OCI-LY1 (cell line): ENCODE measurements at regions not wholly inside any gene's neighbourhood (a gene's known extent, or its start where the extent isn't known, plus 50 kb on each side); places are given as distances from the start of the nearest gene placed in this dataset.

Experiments used
- H2AFZ ChIP-seq: fragments of 200-600 bp; sonication (generic), shearing (Covaris generic); 2 replicates; pipeline ENCODE4 v1.6.0; 2014; ENCODE audit warnings: antibody characterized with exemption, mild to moderate bottlenecking, low read length
- H3F3A ChIP-seq: fragments of 200-600 bp; sonication (generic), shearing (Covaris generic); 2 replicates; pipeline ENCODE4 v1.6.0; 2014; ENCODE audit warnings: mild to moderate bottlenecking, antibody characterized with exemption, low read length, moderate library complexity; ENCODE audit not compliant: insufficient read depth
- H3K27ac ChIP-seq: fragments of 200-600 bp; sonication (generic); 2 replicates; pipeline ENCODE4 v1.5.1; 2014; ENCODE audit warnings: low read length, mixed run types, mild to moderate bottlenecking, low read depth; ENCODE audit not compliant: poor library complexity, severe bottlenecking
- H3K27me3 ChIP-seq: fragments of 200-600 bp; sonication (generic); 2 replicates; pipeline ENCODE4 v1.6.0; 2014; ENCODE audit warnings: antibody characterized with exemption, mild to moderate bottlenecking, low read length, moderate library complexity; ENCODE audit not compliant: insufficient read depth
- H3K36me3 ChIP-seq: fragments of 200-600 bp; sonication (generic); 2 replicates; pipeline ENCODE4 v1.6.1; 2014; ENCODE audit warnings: mild to moderate bottlenecking, antibody characterized with exemption, low read length, moderate library complexity, mixed read lengths; ENCODE audit not compliant: insufficient read depth
- H3K4me1 ChIP-seq: fragments of 200-600 bp; sonication (generic); 2 replicates; pipeline ENCODE4 v1.5.1; 2014; ENCODE audit warnings: mild to moderate bottlenecking, low read length, moderate library complexity; ENCODE audit not compliant: insufficient read depth, severe bottlenecking
- H3K4me2 ChIP-seq: fragments of 200-600 bp; sonication (generic), shearing (Covaris generic); 2 replicates; pipeline ENCODE4 v1.6.1; 2014; ENCODE audit warnings: low read length
- H3K4me3 ChIP-seq: fragments of 200-600 bp; sonication (generic); 2 replicates; pipeline ENCODE4 v1.5.1; 2014; ENCODE audit warnings: low read length, low read depth, mild to moderate bottlenecking, mixed read lengths; ENCODE audit not compliant: poor library complexity, severe bottlenecking
- H3K79me2 ChIP-seq: fragments of 200-600 bp; shearing (Covaris generic); 2 replicates; pipeline ENCODE4 v1.6.1; 2016; ENCODE audit warnings: mixed run types, low read length, mixed read lengths; ENCODE audit not compliant: insufficient read depth
- H3K9ac ChIP-seq: fragments of 200-600 bp; sonication (generic), shearing (Covaris generic); 2 replicates; pipeline ENCODE4 v1.6.1; 2014; ENCODE audit warnings: mild to moderate bottlenecking, low read length, mixed read lengths
- H3K9me2 ChIP-seq: fragments of 200-600 bp; sonication (generic), shearing (Covaris generic); 2 replicates; pipeline ENCODE4 v1.6.1; 2014; ENCODE audit warnings: low read depth, mild to moderate bottlenecking, low read length, mixed read lengths
- H3K9me3 ChIP-seq: fragments of 200-600 bp; shearing (Covaris generic); 2 replicates; pipeline ENCODE4 v1.6.1; 2014; ENCODE audit warnings: low read length, mixed read lengths
- H4K20me1 ChIP-seq: fragments of 200-600 bp; sonication (generic), shearing (Covaris generic); 2 replicates; pipeline ENCODE4 v1.6.0; 2016; ENCODE audit warnings: mild to moderate bottlenecking, low read length; ENCODE audit not compliant: insufficient read depth
- CTCF ChIP-seq: fragments of 200-600 bp; sonication (generic), shearing (Covaris generic); IDR thresholded peaks from 2 replicates; pipeline ENCODE4 v1.5.1; 2017; ENCODE audit warnings: mild to moderate bottlenecking, antibody characterized with exemption, low read length, moderate library complexity, mixed read lengths
- EZH2 ChIP-seq: fragments of 200-600 bp; sonication (generic), shearing (Covaris generic); IDR thresholded peaks from 2 replicates; pipeline ENCODE4 v1.8.0; 2017; ENCODE audit warnings: borderline replicate concordance, mixed run types, mild to moderate bottlenecking, antibody characterized with exemption, low read length, moderate library complexity, mixed read lengths

- no peak overlapping the region for H3K9ac ChIP-seq
- H3K9me2 ChIP-seq = no peaks in the 10 kb centered on the region
- TF ChIP-seq CTCF (no peak), EZH2 (no peak)
- no peak overlapping the region for H3K27ac ChIP-seq
- no peak overlapping the region for H3K4me3 ChIP-seq
- H3K4me2 ChIP-seq = no peak overlapping the region
- no peaks in the 10 kb centered on the region for H3K9me3 ChIP-seq
- no peak overlapping the region for H2AFZ ChIP-seq
- no peaks in the 10 kb centered on the region for H3K79me2 ChIP-seq
- no peaks in the 10 kb centered on the region for H3K27me3 ChIP-seq
- H3F3A ChIP-seq = no peaks in the 10 kb centered on the region
- no peaks in the 10 kb centered on the region for H3K4me1 ChIP-seq
- H3K36me3 ChIP-seq = no peaks in the 10 kb centered on the region
- no peaks in the 10 kb centered on the region for H4K20me1 ChIP-seq
Observed at GRCh38 chr1:216997831-216998230, 274.6 kb upstream of the ESRRG start.

DNA sequence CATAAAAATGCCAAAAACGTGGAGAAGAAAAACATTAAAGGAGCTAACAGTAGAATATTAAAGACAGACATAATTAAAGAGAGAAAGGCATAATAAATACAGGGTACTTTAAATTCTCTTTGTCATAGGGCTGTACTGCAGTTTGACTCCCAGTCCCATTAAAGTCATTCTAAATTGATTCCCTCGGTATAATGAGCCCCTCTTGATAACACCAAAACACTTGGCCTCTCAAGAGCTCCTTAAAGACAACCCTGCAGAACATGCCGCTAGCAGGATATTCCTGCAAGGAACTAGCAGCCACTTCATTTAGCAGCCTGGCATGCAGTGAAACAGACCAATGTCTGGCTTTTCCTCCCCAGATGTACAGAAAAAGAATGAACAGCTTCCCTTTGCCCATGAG, 273.8 kb upstream of the ESRRG start:
- H3K9me2 ChIP-seq = no peaks in the 10 kb centered on the region
- no peak overlapping the region for H3K27ac ChIP-seq
- H3K4me1 ChIP-seq = no peaks in the 10 kb centered on the region
- H3F3A ChIP-seq = no peaks in the 10 kb centered on the region
- H3K9me3 ChIP-seq = no peaks in the 10 kb centered on the region
- H3K36me3 ChIP-seq = no peaks in the 10 kb centered on the region
- no peaks in the 10 kb centered on the region for H3K79me2 ChIP-seq
- no peak overlapping the region for H3K9ac ChIP-seq
- no peak overlapping the region for H3K4me2 ChIP-seq
- TF ChIP-seq CTCF (no peak), EZH2 (no peak)
- H2AFZ ChIP-seq = no peak overlapping the region
- H4K20me1 ChIP-seq = no peaks in the 10 kb centered on the region
- H3K4me3 ChIP-seq = no peak overlapping the region
- H3K27me3 ChIP-seq = no peaks in the 10 kb centered on the region

DNA sequence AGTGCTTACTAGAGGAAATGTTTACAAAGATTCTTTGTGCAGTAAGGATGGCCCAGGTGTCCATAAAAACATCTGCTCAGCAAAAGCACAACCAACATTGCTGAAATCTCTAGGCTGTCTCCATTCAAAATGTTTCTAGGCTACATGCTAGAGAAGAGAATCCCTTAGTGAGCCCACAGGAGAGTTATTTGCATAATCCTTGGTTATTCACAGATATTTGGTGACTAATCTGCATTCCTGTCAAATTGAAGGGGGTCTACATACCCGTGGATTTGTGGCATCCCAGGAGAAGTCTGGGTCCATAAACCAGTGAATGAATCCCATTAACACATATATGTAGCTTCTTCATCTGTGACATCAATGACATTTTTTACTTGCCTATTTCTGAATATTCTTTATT, 261.3 kb upstream of the ESRRG start:
- no peak overlapping the region for H2AFZ ChIP-seq
- H3K4me1 ChIP-seq = no peaks in the 10 kb centered on the region
- no peaks in the 10 kb centered on the region for H4K20me1 ChIP-seq
- no peak overlapping the region for H3K27ac ChIP-seq
- no peaks in the 10 kb centered on the region for H3K9me3 ChIP-seq
- no peak overlapping the region for H3K4me2 ChIP-seq
- no peaks in the 10 kb centered on the region for H3K27me3 ChIP-seq
- no peak for TF ChIP-seq EZH2
- no peak for TF ChIP-seq CTCF
- no peaks in the 10 kb centered on the region for H3K9me2 ChIP-seq
- no peak overlapping the region for H3K4me3 ChIP-seq
- H3K36me3 ChIP-seq = no peaks in the 10 kb centered on the region
- no peak overlapping the region for H3K9ac ChIP-seq
- H3K79me2 ChIP-seq = no peaks in the 10 kb centered on the region
- no peaks in the 10 kb centered on the region for H3F3A ChIP-seq

GRCh38 chr1:216983823-216984222, 260.6 kb upstream of the ESRRG start:
- Histone ChIP-seq H3K27ac (no peak overlapping the region), H3K79me2 (no peaks in the 10 kb centered on the region), H3K9me2 (no peaks in the 10 kb centered on the region), H3K4me2 (no peak overlapping the region), H2AFZ (no peak overlapping the region), H4K20me1 (no peaks in the 10 kb centered on the region), H3K9me3 (no peaks in the 10 kb centered on the region), H3K4me1 (no peaks in the 10 kb centered on the region), H3K9ac (no peak overlapping the region), H3F3A (no peaks in the 10 kb centered on the region), H3K36me3 (no peaks in the 10 kb centered on the region), H3K4me3 (no peak overlapping the region), H3K27me3 (no peaks in the 10 kb centered on the region)
- TF ChIP-seq EZH2 = no peak
- no peak for TF ChIP-seq CTCF
